NCI-H2081 (cell line): ENCODE measurements at regions not wholly inside any gene's neighbourhood (a gene's known extent, or its start where the extent isn't known, plus 50 kb on each side); places are given as distances from the start of the nearest gene placed in this dataset.
"Not testable (repeated sequence)": the region's sequence is repeated elsewhere in the genome, so short reads cannot be mapped to it uniquely, and the experiment has no call there.

Experiments
- DNase-seq, 2 experiments: peaks; one replicate each; lab custom pipeline; 2025; lab: John Stamatoyannopoulos, UW

GRCh38 chr2:186182366-186182765 is 303.7 kb upstream of the ZC3H15 start:
- DNase-seq: not testable (repeated sequence)

GRCh38 chr2:186183406-186183805 is 302.7 kb upstream of the ZC3H15 start:
- no peak for DNase-seq

GRCh38 chr2:186187854-186188253 is 298.2 kb upstream of the ZC3H15 start:
- no peak for DNase-seq

GRCh38 chr2:186189816-186190215 is 296.2 kb upstream of the ZC3H15 start:
- no peak for DNase-seq

- no peak for DNase-seq
Observed at GRCh38 chr2:186195696-186196095, 290.4 kb upstream of the ZC3H15 start.

GRCh38 chr2:186197955-186198354 is 288.1 kb upstream of the ZC3H15 start:
- no peak for DNase-seq

GRCh38 chr2:186199029-186199428 is 287.0 kb upstream of the ZC3H15 start:
- DNase-seq: no peak

GRCh38 chr2:186201371-186201770 is 284.7 kb upstream of the ZC3H15 start:
- no peak for DNase-seq

- no peak for DNase-seq
Observed at GRCh38 chr2:186205254-186205911, 280.7 kb upstream of the ZC3H15 start.

GRCh38 chr2:186209532-186209931 is 276.5 kb upstream of the ZC3H15 start:
- DNase-seq: no peak

- no peak for DNase-seq
Observed at GRCh38 chr2:186220409-186220808, 265.7 kb upstream of the ZC3H15 start.

- no peak for DNase-seq
Observed at GRCh38 chr2:186229265-186229664, 256.8 kb upstream of the ZC3H15 start.

- no peak for DNase-seq
Observed at GRCh38 chr2:186241874-186242273, 244.2 kb upstream of the ZC3H15 start.

GRCh38 chr2:186254759-186255158 is 231.3 kb upstream of the ZC3H15 start:
- no peak for DNase-seq

- no peak for DNase-seq
Observed at GRCh38 chr2:186255823-186256222, 230.2 kb upstream of the ZC3H15 start.

- peak; percentile 49 to 69 for DNase-seq
Observed at GRCh38 chr2:186256540-186256939, 229.5 kb upstream of the ZC3H15 start.

GRCh38 chr2:186263673-186264250 is 222.3 kb upstream of the ZC3H15 start:
- DNase-seq: no peak

- no peak for DNase-seq
Observed at GRCh38 chr2:186269536-186269935, 216.5 kb upstream of the ZC3H15 start.

GRCh38 chr2:186273953-186274352 is 212.1 kb upstream of the ZC3H15 start:
- DNase-seq: no peak

GRCh38 chr2:186274936-186275575 is 211.0 kb upstream of the ZC3H15 start:
- no peak for DNase-seq

GRCh38 chr2:186276909-186277308 is 209.2 kb upstream of the ZC3H15 start:
- DNase-seq: no peak

GRCh38 chr2:186281726-186282125 is 204.3 kb upstream of the ZC3H15 start:
- no peak for DNase-seq

GRCh38 chr2:186294248-186294888 is 191.7 kb upstream of the ZC3H15 start:
- DNase-seq: no peak
